ENCODE measurements at regions not wholly inside any gene's neighbourhood (a gene's known extent, or its start where the extent isn't known, plus 50 kb on each side); places are given as distances from the start of the nearest gene placed in this dataset.

- no peak for DNase-seq
Measured at GRCh38 chr3:95036526-95037021, 973.7 kb downstream of the NSUN3 start.

- DNase-seq = no peak
Measured at GRCh38 chr3:95037097-95037496, 974.2 kb downstream of the NSUN3 start.

DNA sequence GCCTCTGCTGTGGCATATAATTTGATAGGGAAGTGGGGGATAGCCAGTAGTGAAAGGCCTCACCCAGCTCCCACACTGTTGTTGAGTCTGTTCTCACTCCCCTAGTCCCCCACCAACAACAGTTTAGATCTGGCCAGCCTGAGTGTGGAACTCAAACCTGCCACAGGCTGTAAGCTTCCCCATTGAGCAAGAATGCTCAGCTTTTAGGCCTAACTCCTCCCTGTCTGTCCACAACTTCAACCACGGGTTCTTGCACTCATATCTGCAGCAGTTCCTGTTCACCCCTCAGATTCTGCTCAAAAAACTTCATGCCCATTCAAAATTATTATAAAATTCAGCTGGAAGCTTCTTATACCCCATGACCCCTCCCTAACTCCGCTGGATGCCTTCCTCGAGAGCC lies 975.1 kb downstream of the NSUN3 start:
- DNase-seq = no peak

DNA sequence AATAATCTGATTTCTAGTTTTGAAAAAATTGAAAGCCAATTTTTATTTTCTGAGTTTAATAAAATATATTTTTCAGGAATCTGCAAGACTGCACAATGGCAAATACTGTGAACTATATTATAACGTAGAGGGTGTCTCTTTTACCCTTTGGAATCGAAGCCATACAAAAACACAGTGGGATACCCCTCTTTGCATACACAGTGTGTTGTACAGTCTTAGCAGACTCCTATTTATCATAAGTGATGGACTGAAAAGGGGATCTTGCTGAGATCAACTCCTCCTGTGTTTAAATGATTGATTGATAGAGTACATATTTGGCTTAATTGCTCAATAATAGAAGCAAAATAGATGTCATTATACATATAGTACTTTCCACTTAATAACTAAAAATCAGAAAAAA lies 981.2 kb downstream of the NSUN3 start:
- DNase-seq = no peak

- no peak for DNase-seq
Measured at GRCh38 chr3:95048564-95048963, 985.7 kb downstream of the NSUN3 start.

DNA sequence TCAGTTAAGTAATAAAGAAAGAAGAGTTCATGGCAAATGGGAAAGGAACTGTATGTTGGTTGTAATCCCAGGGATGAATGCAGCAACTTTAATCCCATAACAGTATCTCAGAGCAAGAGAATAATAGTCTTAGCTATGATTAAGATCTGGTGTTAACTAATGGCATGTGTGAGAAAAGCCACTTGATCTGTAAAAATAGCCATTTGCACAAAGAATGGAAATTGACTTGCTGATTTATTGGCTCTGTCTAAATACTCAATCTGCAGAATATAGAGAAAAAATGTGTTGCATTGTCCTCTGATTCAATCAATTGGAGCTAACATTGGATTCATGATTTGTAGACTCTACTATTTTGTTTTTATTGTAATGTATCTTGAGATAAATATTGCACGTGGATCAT lies 987.0 kb downstream of the NSUN3 start:
- DNase-seq = no peak

GRCh38 chr3:95055288-95055687 lies 992.4 kb downstream of the NSUN3 start:
- no peak for DNase-seq

GRCh38 chr3:95082191-95082590 lies 1019.3 kb downstream of the NSUN3 start:
- no peak for DNase-seq

GRCh38 chr3:95084738-95085137 lies 1021.9 kb downstream of the NSUN3 start:
- DNase-seq = no peak

- DNase-seq = no peak
Measured at GRCh38 chr3:95088464-95088863, 1025.6 kb downstream of the NSUN3 start.

GRCh38 chr3:95097493-95097892 lies 1034.6 kb downstream of the NSUN3 start:
- no peak for DNase-seq

DNA sequence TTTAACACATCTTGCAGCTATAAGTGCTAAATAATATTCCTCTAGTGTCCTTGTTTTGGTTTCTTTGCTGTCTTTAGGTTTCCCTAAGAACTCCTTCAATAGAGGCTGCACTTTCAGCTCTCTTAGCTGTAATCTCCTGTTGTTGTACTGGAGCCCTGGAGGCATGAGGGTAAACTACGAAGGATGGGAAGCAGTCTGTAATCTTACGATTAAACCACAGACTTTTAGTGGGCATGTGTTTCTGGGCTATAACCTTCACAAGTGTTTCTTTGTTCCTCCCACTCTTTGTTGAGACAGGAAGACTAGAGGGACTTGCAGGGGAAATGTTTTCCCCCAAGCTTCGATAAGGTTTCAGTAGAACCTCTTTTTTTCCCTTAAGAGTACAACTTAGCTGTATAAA lies 1058.1 kb downstream of the NSUN3 start:
- DNase-seq = no peak

GRCh38 chr3:95123104-95123503 lies 1060.2 kb downstream of the NSUN3 start:
- no peak for DNase-seq

- no peak for DNase-seq
Measured at GRCh38 chr3:95134693-95135413, 1072.0 kb downstream of the NSUN3 start.

DNA sequence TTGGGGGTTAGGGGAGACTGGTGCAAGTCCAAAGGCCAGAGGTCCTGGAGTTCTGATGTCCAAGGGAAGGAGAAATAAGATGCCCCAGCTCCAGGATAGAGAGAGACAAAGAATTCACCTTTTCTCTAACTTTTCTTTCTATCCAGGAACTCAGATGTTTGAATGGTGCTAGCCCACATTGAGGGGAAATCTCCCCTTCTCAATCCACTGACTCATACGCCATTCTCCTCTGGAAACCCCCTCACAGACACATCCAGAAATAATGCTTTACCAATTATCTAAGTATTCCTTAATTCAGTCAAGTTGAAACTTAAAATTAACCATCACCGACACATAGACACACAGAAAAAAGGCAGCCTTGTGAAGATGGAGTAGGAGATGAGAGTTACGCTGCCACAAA lies 1085.2 kb downstream of the NSUN3 start:
- DNase-seq = no peak

DNA sequence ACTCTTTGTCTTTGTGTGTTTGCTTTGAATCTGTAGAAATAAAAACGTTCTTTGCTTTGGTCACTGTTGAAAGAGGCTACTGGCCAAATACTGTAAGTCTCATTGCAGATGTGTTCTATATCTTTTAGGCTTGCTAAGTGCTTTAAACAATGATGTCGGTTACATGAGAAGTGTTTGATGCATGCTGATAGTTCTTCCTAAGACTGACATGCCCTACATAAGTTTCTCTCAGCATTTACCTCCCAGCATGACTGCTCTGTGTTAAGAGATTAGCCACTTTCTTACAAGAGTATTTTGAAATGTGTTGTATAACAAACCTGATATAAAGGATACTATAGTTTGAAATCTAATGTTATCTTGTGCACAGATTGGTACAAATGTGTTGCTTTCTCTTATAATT lies 1088.7 kb downstream of the NSUN3 start:
- no peak for DNase-seq

DNA sequence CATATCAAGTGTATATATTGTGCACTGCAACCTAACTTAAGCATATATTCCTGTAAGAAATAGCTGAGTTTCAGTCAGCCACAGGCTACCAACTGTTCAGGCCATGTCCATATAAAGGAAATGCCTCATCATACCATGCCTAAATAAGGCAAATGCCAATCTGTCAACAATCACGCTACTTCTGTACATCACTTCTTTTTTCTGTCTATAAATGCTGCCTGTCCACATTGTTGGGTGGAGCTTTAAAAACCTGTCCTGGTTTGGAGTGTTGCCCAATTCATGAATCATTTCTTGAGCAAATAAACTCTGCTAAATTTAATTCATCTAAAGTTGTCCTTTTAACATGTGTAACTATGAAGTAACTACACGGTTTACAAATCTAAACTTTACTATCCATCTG lies 1091.9 kb downstream of the NSUN3 start:
- DNase-seq = no peak

- DNase-seq = no peak
Measured at GRCh38 chr3:95162794-95163193, 1099.9 kb downstream of the NSUN3 start.

- DNase-seq = no peak
Measured at GRCh38 chr3:95167748-95168147, 1104.9 kb downstream of the NSUN3 start.

- no peak for DNase-seq
Measured at GRCh38 chr3:95168526-95168925, 1105.7 kb downstream of the NSUN3 start.

GRCh38 chr3:95172164-95172943 lies 1109.5 kb downstream of the NSUN3 start:
- DNase-seq = no peak

GRCh38 chr3:95177096-95177495 lies 1114.2 kb downstream of the NSUN3 start:
- no peak for DNase-seq

- no peak for DNase-seq
Measured at GRCh38 chr3:95184038-95184437, 1121.2 kb downstream of the NSUN3 start.

- DNase-seq = no peak
Measured at GRCh38 chr3:95189348-95189747, 1126.5 kb downstream of the NSUN3 start.
